ENCODE measurements at regions not wholly inside any gene's neighbourhood (a gene's known extent, or its start where the extent isn't known, plus 50 kb on each side); places are given as distances from the start of the nearest gene placed in this dataset.

DNA sequence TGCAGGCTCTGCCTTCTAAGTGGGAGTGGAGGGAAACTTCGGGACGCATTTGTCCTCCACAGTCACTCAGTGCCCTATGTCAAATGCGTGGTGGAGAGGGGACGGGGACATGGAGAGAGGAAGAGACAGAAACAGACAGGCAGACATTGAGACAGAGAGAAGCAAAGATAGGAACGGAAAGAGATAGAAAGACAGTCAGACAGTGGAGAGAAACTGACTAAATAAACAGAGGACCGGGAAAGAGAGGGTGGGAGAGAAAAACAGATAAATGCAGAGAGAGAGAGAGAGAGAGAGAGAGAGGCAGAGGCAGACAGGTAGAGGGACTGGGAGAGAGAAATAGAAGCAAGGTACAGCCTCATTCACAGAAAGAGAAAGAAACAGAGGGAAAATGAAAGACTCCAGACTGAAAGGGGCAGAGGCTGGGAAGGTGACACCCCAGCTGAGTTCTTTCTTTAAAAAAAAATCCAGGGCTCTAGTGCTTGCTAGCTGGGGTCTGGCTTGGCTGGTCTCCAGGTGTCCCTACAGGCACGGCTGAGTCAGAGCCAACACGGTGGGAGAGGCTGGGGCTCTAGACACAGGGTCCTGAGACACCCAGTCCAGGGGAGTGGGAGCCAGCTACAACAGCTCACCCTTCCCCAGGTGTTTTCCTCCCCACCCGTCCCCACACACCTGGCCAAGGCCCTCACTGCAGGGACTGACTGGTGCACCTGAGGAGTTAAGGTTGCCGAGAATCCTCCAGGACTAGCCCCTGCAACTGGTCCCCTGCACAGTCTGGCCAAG is 506.1 kb upstream of the PROK2 start:
- no peak overlapping the region for H2AFZ ChIP-seq (ENCODE audit: low read depth, low read length)
- no peaks in the 10 kb centered on the region for H3K79me2 ChIP-seq (ENCODE audit: control insufficient read depth, insufficient read depth, low read length)
- no peaks in the 10 kb centered on the region for H3K4me1 ChIP-seq (ENCODE audit: control insufficient read depth, extremely low read depth, insufficient read depth, low read length)
- H3K36me3 ChIP-seq (ENCODE audit: control insufficient read depth in 2 of 2, extremely low read depth in 1 of 2, insufficient read depth in 2 of 2, low read length in 2 of 2) = no peaks in the 10 kb centered on the region
- ChIA-PET CTCF (interaction anchor here (1.3 kb wide), 1 partner anchor 57 kb away, joined by 3 read pairs; no protein-coding TSS in a partner anchor), POLR2A (no interaction called here)
- no peaks in the 10 kb centered on the region for H4K20me1 ChIP-seq (replicated peaks; ENCODE audit: control insufficient read depth, extremely low read depth, insufficient read depth, low read length)
- no peak for DNase-seq (ENCODE audit: low read depth, low spot score)
- H3K27me3 ChIP-seq (ENCODE audit: control insufficient read depth in 2 of 2, insufficient read depth in 2 of 2, low read length in 2 of 2) = peaks cover 91% of the 10 kb centered on the region in 2 experiments
- no peak overlapping the region for H3K4me3 ChIP-seq (replicated peaks in 1 of 3; ENCODE audit: insufficient read depth in 1 of 3, low read depth in 1 of 3, low read length in 3 of 3)
- no peak overlapping the region for H3K4me2 ChIP-seq (ENCODE audit: insufficient read depth, low read length)
- dilution Hi-C loops (cut with MboI; ENCODE audit: extremely low pct_ligation_motif_present, low sequenced_read_pairs) (no loop called here), intact Hi-C loops (cut with micrococcal nuclease) (loop anchor here (2.0 kb wide), 1 partner anchor 16 kb away; no protein-coding TSS in a partner anchor)
- no peak overlapping the region for H3K27ac ChIP-seq (ENCODE audit: insufficient read depth, low read depth, low read length)
- H3K9me3 ChIP-seq (replicated peaks; ENCODE audit: control insufficient read depth, insufficient read depth, low read length) = no peaks in the 10 kb centered on the region
- FAIRE-seq = peak; percentile 76
- TF ChIP-seq FOS (IDR thresholded peaks at IDR 0.05; ENCODE audit: borderline replicate concordance, insufficient read depth, low read length) (no peak), EZH2 (IDR thresholded peaks at IDR 0.05; ENCODE audit: borderline replicate concordance, low read depth, low read length, severe bottlenecking) (no peak), JUN (IDR thresholded peaks at IDR 0.05; ENCODE audit: borderline replicate concordance, insufficient read depth, insufficient read length, low read depth) (no peak), MYC (IDR thresholded peaks at IDR 0.05; ENCODE audit: low read depth, low read length) (no peak), GATA2 (IDR thresholded peaks at IDR 0.05; ENCODE audit: insufficient read depth, insufficient read length, low read depth, low read length) (no peak), POLR2AphosphoS5 (IDR thresholded peaks at IDR 0.05; ENCODE audit: insufficient read depth, low read depth, low read length) (no peak), POLR2A (IDR thresholded peaks at IDR 0.05; ENCODE audit: low read depth, low read length) (no peak)
- TF ChIP-seq, protein P1, sequence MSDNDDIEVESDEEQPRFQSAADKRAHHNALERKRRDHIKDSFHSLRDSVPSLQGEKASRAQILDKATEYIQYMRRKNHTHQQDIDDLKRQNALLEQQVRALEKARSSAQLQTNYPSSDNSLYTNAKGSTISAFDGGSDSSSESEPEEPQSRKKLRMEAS (IDR thresholded peaks at IDR 0.05; ENCODE audit: insufficient read depth, insufficient read length) = no peak
- H3K9ac ChIP-seq (replicated peaks; ENCODE audit: extremely low read depth, insufficient read depth, low read length) = no peak overlapping the region
- no peaks in the 10 kb centered on the region for H3K9me1 ChIP-seq (replicated peaks; ENCODE audit: control insufficient read depth, extremely low read depth, insufficient read depth, low read length)
- BruUV-seq (replicated peaks) = no TSS peak

All from endothelial cell of umbilical vein (primary cell).